ENCODE measurements at regions not wholly inside any gene's neighbourhood (a gene's known extent, or its start where the extent isn't known, plus 50 kb on each side); places are given as distances from the start of the nearest gene placed in this dataset.

GRCh38 chr10:10794791-10795191 lies 222.9 kb upstream of the CELF2 start:
- no peak overlapping the region for H3K56ac ChIP-seq (ENCODE audit: extremely low read depth, insufficient read depth, low read length)
- H3K4me1 ChIP-seq (ENCODE audit: control insufficient read depth, insufficient read depth, low read length): peaks cover 25% of the 10 kb centered on the region
- intact Hi-C loops (cut with micrococcal nuclease) (loop anchor here (2.0 to 10.0 kb wide), 3 partner anchors 120 to 1190 kb away; no protein-coding TSS in a partner anchor), dilution Hi-C loops (cut with HindIII; ENCODE audit: low sequenced_read_pairs, unreplicated experiment) (no loop called here), in situ Hi-C loops (cut with MboI; ENCODE audit: low sequenced_read_pairs) (no loop called here)
- POLR2A ChIA-PET (ENCODE audit: unreplicated experiment): interaction anchor here (0.6 kb wide), 1 partner anchor 10 kb away, joined by 10 read pairs; no protein-coding TSS in a partner anchor
- H3K9ac ChIP-seq (ENCODE audit: low read depth, low read length): no peak overlapping the region
- H2BK20ac ChIP-seq (ENCODE audit: low read depth, low read length): peak overlapping the region; percentile 43; the same call in 1 of the 2 replicates
- no peak overlapping the region for H3K27ac ChIP-seq (ENCODE audit: insufficient read depth, low read length)
- peak overlapping the region; percentile 13; the same call in 1 of the 2 replicates for H4K91ac ChIP-seq (ENCODE audit: insufficient read depth, low read depth, low read length)
- H2BK15ac ChIP-seq (ENCODE audit: low read depth, low read length): peak overlapping the region; percentile 86
- H2AFZ ChIP-seq (replicated peaks; ENCODE audit: low read length, poor library complexity): no peak overlapping the region
- no peaks in the 10 kb centered on the region for H3K27me3 ChIP-seq (ENCODE audit: control insufficient read depth, insufficient read depth, low read length)
- peak overlapping the region; percentile 52; the same call in 1 of the 2 replicates for H3K4ac ChIP-seq (ENCODE audit: low read depth, low read length)
- H2BK5ac ChIP-seq (ENCODE audit: low read depth, low read length, poor library complexity, severe bottlenecking): no peak overlapping the region
- H2AK9ac ChIP-seq (replicated peaks; ENCODE audit: low read depth, low read length, poor library complexity): no peak overlapping the region
- no peak overlapping the region; the same call in 1 of the 2 replicates for H3K18ac ChIP-seq (ENCODE audit: low read depth, low read length)
- H2BK120ac ChIP-seq (ENCODE audit: low read depth, low read length): peak overlapping the region; percentile 58; the same call in 1 of the 2 replicates
- H3K9me1 ChIP-seq (ENCODE audit: insufficient read depth, low read length): no peaks in the 10 kb centered on the region; the same call in 1 of the 2 replicates
- no peak overlapping the region for H4K5ac ChIP-seq (ENCODE audit: low read depth, low read length)
- ATAC-seq (ENCODE audit: low read depth) (peak; percentile 40), DNase-seq (peak; percentile 83)
- no peak overlapping the region; the same call in 1 of the 2 replicates for H3K4me2 ChIP-seq (ENCODE audit: low read depth, low read length)
- no peak overlapping the region for H3K4me3 ChIP-seq (ENCODE audit: insufficient read depth, low read depth, low read length)
- peak overlapping the region; percentile 82 for H2AK5ac ChIP-seq (ENCODE audit: low read depth, low read length)
- WGBS, 2 experiments (ENCODE audit: extremely low coverage in 2 of 2, insufficient read length in 1 of 2): 0% methylated on average over 1 of the region's 5 CpGs; no CpG with 5 or more reads in 1 of the 2 experiments
- H4K20me1 ChIP-seq (ENCODE audit: insufficient read depth, low read length): no peaks in the 10 kb centered on the region
- CTCF ChIA-PET: no interaction called here
- no peaks in the 10 kb centered on the region for H3K79me1 ChIP-seq (ENCODE audit: low read depth in 1 of 2, low read length in 2 of 2)
- H4K8ac ChIP-seq (ENCODE audit: low read depth in 2 of 2, low read length in 2 of 2): peak overlapping the region in 1 of 2 experiments; percentile 11; a peak in 1 of 4 replicates
- H3K14ac ChIP-seq (replicated peaks; ENCODE audit: low read depth, low read length): no peak overlapping the region
- TF ChIP-seq RFX5 (IDR thresholded peaks at IDR 0.05; ENCODE audit: low read depth, low read length): no peak
- no peaks in the 10 kb centered on the region for H3K9me3 ChIP-seq (ENCODE audit: control insufficient read depth, insufficient read depth, low read length)
- BruUV-seq (replicated peaks): no TSS peak
- no peaks in the 10 kb centered on the region for H3K36me3 ChIP-seq (ENCODE audit: control insufficient read depth, insufficient read depth, low read length)
- no peak overlapping the region for H3K23ac ChIP-seq (ENCODE audit: low read depth, low read length)

Data from IMR-90 (cell line).